HCT116 (cell line): ENCODE measurements at regions not wholly inside any gene's neighbourhood (a gene's known extent, or its start where the extent isn't known, plus 50 kb on each side); places are given as distances from the start of the nearest gene placed in this dataset.

Experiments
- ATAC-seq: fragments of 200-7000 bp; cut with Tn5 transposase; 2 replicates; pipeline ENCODE4 v1.9.1; 2020; ENCODE audit warnings: mild to moderate bottlenecking, moderate library complexity
- BruUV-seq: library from RNA; stranded (reverse); fragments of 400-500 nt; replicated peaks from 2 replicates; lab custom pipeline; 2021; lab: Mats Ljungman, UMichigan
- CTCF ChIA-PET: fragments of 300-600 bp; sonication (Branson Sonifier 250); formaldehyde crosslinking; loops from one replicate; lab custom pipeline; 2021; ENCODE audit warnings: antibody characterized with exemption; lab: Charles Lee
- POLR2A ChIA-PET: fragments of 300-600, 350-600 bp; sonication (Branson Sonifier 250); formaldehyde crosslinking; loops from one replicate; lab custom pipeline; 2021; ENCODE audit warnings: antibody characterized with exemption; lab: Charles Lee
- RAD21 ChIA-PET, 2 experiments: fragments of 300-600 bp; sonication (Branson Sonifier 250); formaldehyde crosslinking; loops; one replicate each; lab custom pipeline; 2023; ENCODE audit warnings: low total read pairs in 2 of 2; ENCODE audit not compliant: uncharacterized antibody in 2 of 2, unreplicated experiment in 2 of 2, low non-redundant PET in 1 of 2; lab: Charles Lee
- DNase-seq: peaks from one replicate; pipeline ENCODE4 v3.0.0-alpha.2; 2010; ENCODE audit warnings: low read depth, low spot score
- H2AFZ ChIP-seq: fragments of 200-600 bp; shearing (Covaris generic), sonication (generic); 2 replicates; pipeline ENCODE4 v1.6.1; 2017; ENCODE audit warnings: low read depth, mixed run types, mixed read lengths, antibody characterized with exemption, low read length; ENCODE audit not compliant: poor library complexity, severe bottlenecking
- H3K27ac ChIP-seq: 2 replicates; pipeline ENCODE4 v1.5.1; 2012; ENCODE audit warnings: low read depth, low read length
- H3K27me3 ChIP-seq: fragments of 200-600 bp; sonication (generic); 2 replicates; pipeline ENCODE4 v1.6.1; 2016; ENCODE audit warnings: mixed run types, low read length, mixed read lengths; ENCODE audit not compliant: insufficient read depth
- H3K36me3 ChIP-seq, 2 experiments: fragments of 200-500 bp in 1 of 2; fragments of 200-600 bp in 1 of 2; sonication (Bioruptor generic) in 1 of 2; sonication (generic) in 1 of 2; 2 replicates each; pipeline versions ENCODE4 v1.5.1 to v1.6.1; 2014 to 2016; ENCODE audit warnings: low read length in 2 of 2, inconsistent platforms in 1 of 2, mixed read lengths in 1 of 2, mixed run types in 1 of 2; ENCODE audit not compliant: insufficient read depth in 2 of 2, control insufficient read depth in 1 of 2
- H3K4me1 ChIP-seq, 2 experiments: fragments of 200-600 bp in 1 of 2; sonication (generic) in 1 of 2; 2 replicates each; pipeline versions ENCODE4 v1.5.1 to v1.6.1; 2012 to 2017; ENCODE audit warnings: low read length in 2 of 2, inconsistent platforms in 1 of 2, mild to moderate bottlenecking in 1 of 2, mixed read lengths in 1 of 2, mixed run types in 1 of 2, moderate library complexity in 1 of 2; ENCODE audit not compliant: insufficient read depth in 2 of 2, control insufficient read depth in 1 of 2
- H3K4me2 ChIP-seq: fragments of 200-600 bp; sonication (generic); 2 replicates; pipeline ENCODE4 v1.6.1; 2017; ENCODE audit warnings: mixed run types, low read length, mixed read lengths
- H3K4me3 ChIP-seq, 2 experiments: fragments of 200-600 bp in 1 of 2; sonication (generic) in 1 of 2; replicated peaks in 1 of 2; 2 replicates each; pipeline ENCODE4 v1.5.1; 2011 to 2016; ENCODE audit warnings: low read length in 2 of 2, control low read depth in 1 of 2, low read depth in 1 of 2, mild to moderate bottlenecking in 1 of 2, mixed read lengths in 1 of 2, mixed run types in 1 of 2
- H3K79me2 ChIP-seq: fragments of 200-600 bp; sonication (generic); 2 replicates; pipeline ENCODE4 v1.6.1; 2017; ENCODE audit warnings: mild to moderate bottlenecking, mixed run types, low read length, moderate library complexity, mixed read lengths; ENCODE audit not compliant: insufficient read depth
- H3K9ac ChIP-seq: fragments of 200-600 bp; sonication (generic); 2 replicates; pipeline ENCODE4 v1.6.1; 2016; ENCODE audit warnings: low read length, mixed read lengths
- H3K9me2 ChIP-seq: fragments of 200-600 bp; sonication (generic), shearing (Covaris generic); 2 replicates; pipeline ENCODE4 v1.6.1; 2017; ENCODE audit warnings: mixed run types, mild to moderate bottlenecking, moderate library complexity; ENCODE audit not compliant: insufficient read depth
- H3K9me3 ChIP-seq, 2 experiments: fragments of 200-500 bp in 1 of 2; fragments of 200-600 bp in 1 of 2; sonication (Bioruptor generic) in 1 of 2; sonication (generic) in 1 of 2; 2 replicates each; pipeline ENCODE4 v1.6.1; 2014 to 2017; ENCODE audit warnings: low read length in 2 of 2, mixed read lengths in 2 of 2, inconsistent platforms in 1 of 2, low read depth in 1 of 2, mild to moderate bottlenecking in 1 of 2, mixed run types in 1 of 2, moderate library complexity in 1 of 2; ENCODE audit not compliant: control insufficient read depth in 1 of 2, insufficient read depth in 1 of 2
- H4K20me1 ChIP-seq: fragments of 200-600 bp; sonication (generic), shearing (Covaris generic); 2 replicates; pipeline ENCODE4 v1.6.1; 2017; ENCODE audit warnings: mixed run types, mild to moderate bottlenecking, moderate library complexity; ENCODE audit not compliant: insufficient read depth
- ELF1 ChIP-seq: IDR thresholded peaks from 2 replicates; pipeline ENCODE4 v1.6.1; 2012; ENCODE audit warnings: low read depth, borderline replicate concordance
- FOSL1 ChIP-seq: IDR thresholded peaks from 2 replicates; pipeline ENCODE4 v1.6.1; 2012; ENCODE audit warnings: low read depth
- POLR2AphosphoS5 ChIP-seq: IDR thresholded peaks from 2 replicates; pipeline ENCODE4 v1.6.1; 2011; ENCODE audit warnings: mild to moderate bottlenecking, low read depth, low read length, moderate library complexity
- SP1 ChIP-seq: IDR thresholded peaks from 2 replicates; pipeline ENCODE4 v1.6.1; 2012; ENCODE audit warnings: low read depth
- TCF7L2 ChIP-seq: IDR thresholded peaks from 2 replicates; pipeline ENCODE4 v1.7.0; 2011; ENCODE audit warnings: borderline replicate concordance, inconsistent platforms; ENCODE audit not compliant: insufficient read depth, insufficient read length; ENCODE audit errors: extremely low read depth
- YY1 ChIP-seq: IDR thresholded peaks from 2 replicates; pipeline ENCODE4 v1.6.1; 2011; ENCODE audit warnings: low read length, low read depth, moderate library complexity, mild to moderate bottlenecking; ENCODE audit not compliant: insufficient replicate concordance; ENCODE audit errors: extremely low read depth
- ZFX ChIP-seq: fragments of 450-650 bp; IDR thresholded peaks from 2 replicates; pipeline ENCODE4 v1.6.1; 2017
- intact Hi-C: fragments of 100-400 bp; cut with micrococcal nuclease; formaldehyde crosslinking; loops from 2 replicates; pipeline ENCODE4 v1.10.0; 2022
- TF ChIP-seq, protein P1 (sequence below): IDR thresholded peaks from 2 replicates; pipeline ENCODE4 v1.6.1; 2012

DNA sequence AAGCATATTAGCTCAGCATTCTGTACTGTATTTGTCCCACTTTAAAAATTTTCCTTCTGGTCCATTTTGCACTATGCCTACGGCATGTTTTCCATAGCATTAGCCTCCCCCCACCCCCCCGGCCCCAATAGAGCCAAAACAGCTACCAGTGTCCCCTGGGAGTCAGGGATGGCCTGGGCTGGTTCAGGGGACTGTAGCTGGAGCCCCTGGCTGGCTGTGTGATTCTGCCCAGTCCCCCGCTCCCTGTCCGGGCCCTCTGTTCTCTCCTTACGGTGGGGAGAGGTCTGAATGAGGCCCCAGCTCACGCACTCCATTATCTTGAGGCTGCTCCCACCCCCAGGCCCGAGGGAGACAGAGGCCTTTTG, 70.1 kb downstream of the KLF15 start:
- H3K36me3 ChIP-seq = no peaks in the 10 kb centered on the region
- BruUV-seq = no TSS peak
- no peaks in the 10 kb centered on the region for H4K20me1 ChIP-seq
- H3K9me2 ChIP-seq = no peaks in the 10 kb centered on the region
- peaks cover 15 to 39% of the 10 kb centered on the region in 2 experiments for H3K4me1 ChIP-seq
- peak overlapping the region; percentile 76 for H3K4me2 ChIP-seq
- ChIA-PET POLR2A (interaction anchor here (0.6 kb wide), 1 partner anchor 9 kb away, joined by 3 read pairs; no protein-coding TSS in a partner anchor), RAD21 (interaction anchor here in 1 of 2 experiments (0.6 kb wide), 1 partner anchor 1288 kb away, joined by 3 read pairs; no protein-coding TSS in a partner anchor), CTCF (no interaction called here)
- intact Hi-C loops = no loop called here
- peak overlapping the region; percentile 77 for H2AFZ ChIP-seq
- peak overlapping the region; percentile 8 to 43 for H3K4me3 ChIP-seq
- DNase-seq (no peak), ATAC-seq (peak; percentile 55)
- TF ChIP-seq FOSL1 = no peak
- 0 out of 2 replicates have a peak, but pooled peaks have one; percentile 11 for TF ChIP-seq ZFX
- no peak for TF ChIP-seq YY1
- peak overlapping the region; percentile 41 for H3K9ac ChIP-seq
- no peak overlapping the region; the same call in 1 of the 2 replicates for H3K27ac ChIP-seq
- no peaks in the 10 kb centered on the region for H3K9me3 ChIP-seq
- H3K79me2 ChIP-seq = no peaks in the 10 kb centered on the region
- no peaks in the 10 kb centered on the region for H3K27me3 ChIP-seq

DNA sequence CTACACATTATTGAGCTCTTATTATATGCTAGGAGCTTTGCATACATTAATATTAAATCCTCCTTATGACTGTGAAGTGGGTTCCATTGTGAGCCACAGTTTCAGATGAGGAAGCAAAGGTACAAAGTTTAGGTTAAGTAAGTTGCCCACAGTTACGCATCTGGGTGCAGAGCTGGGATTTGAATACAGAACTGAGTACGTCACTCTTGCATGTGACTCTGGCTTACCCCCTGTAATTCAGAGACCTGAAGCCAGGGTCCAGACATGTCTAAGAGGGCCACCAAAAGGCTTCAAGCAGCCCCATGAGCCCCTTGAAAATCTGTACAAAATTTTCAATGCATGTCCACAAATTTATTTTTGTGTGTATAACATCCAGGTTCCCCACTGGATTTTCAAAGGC, 71.8 kb downstream of the KLF15 start:
- peak overlapping the region; percentile 56 for H2AFZ ChIP-seq
- H3K4me2 ChIP-seq = no peak overlapping the region
- ChIA-PET POLR2A (no interaction called here), RAD21 (no interaction called here), CTCF (no interaction called here)
- H3K4me1 ChIP-seq = peaks cover 15 to 39% of the 10 kb centered on the region in 2 experiments
- TF ChIP-seq TCF7L2 (no peak), SP1 (no peak), POLR2AphosphoS5 (no peak), ELF1 (no peak)
- TF ChIP-seq, protein P1, sequence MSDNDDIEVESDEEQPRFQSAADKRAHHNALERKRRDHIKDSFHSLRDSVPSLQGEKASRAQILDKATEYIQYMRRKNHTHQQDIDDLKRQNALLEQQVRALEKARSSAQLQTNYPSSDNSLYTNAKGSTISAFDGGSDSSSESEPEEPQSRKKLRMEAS = no peak
- H3K4me3 ChIP-seq = no peak overlapping the region
- H3K79me2 ChIP-seq = no peaks in the 10 kb centered on the region
- no peak for ATAC-seq
- H4K20me1 ChIP-seq = no peaks in the 10 kb centered on the region
- BruUV-seq = no TSS peak
- no peak overlapping the region for H3K9ac ChIP-seq
- peaks cover 0 to 6% of the 10 kb centered on the region in 2 experiments; a peak in 1 of 4 replicates for H3K9me3 ChIP-seq
- H3K27ac ChIP-seq = no peak overlapping the region
- intact Hi-C loops = no loop called here
- no peaks in the 10 kb centered on the region for H3K27me3 ChIP-seq
- H3K9me2 ChIP-seq = no peaks in the 10 kb centered on the region
- no peaks in the 10 kb centered on the region for H3K36me3 ChIP-seq
- DNase-seq = no peak
